ENCODE measurements at regions not wholly inside any gene's neighbourhood (a gene's known extent, or its start where the extent isn't known, plus 50 kb on each side); places are given as distances from the start of the nearest gene placed in this dataset.

GRCh38 chr10:1935912-1936311, 198.6 kb upstream of the ADARB2 start:
- no peak overlapping the region for H3K4me3 ChIP-seq
- H3K36me3 ChIP-seq = no peaks in the 10 kb centered on the region
- ATAC-seq (no peak), DNase-seq (no peak)
- no peaks in the 10 kb centered on the region for H3K27me3 ChIP-seq
- H3K9me3 ChIP-seq = no peaks in the 10 kb centered on the region
- TF ChIP-seq CTCF (IDR thresholded peaks at IDR 0.05) = no peak
- no peaks in the 10 kb centered on the region for H3K4me1 ChIP-seq
- intact Hi-C loops (cut with DNase I) = no loop called here
- H3K27ac ChIP-seq = no peak overlapping the region

- no peak for TF ChIP-seq CTCF (IDR thresholded peaks at IDR 0.05)
- no peak for ATAC-seq
These were observed 195.9 kb upstream of the ADARB2 start for GRCh38 chr10:1933215-1933614.

GRCh38 chr10:1932692-1933094, 195.4 kb upstream of the ADARB2 start:
- ATAC-seq = no peak
- no peak for TF ChIP-seq CTCF (IDR thresholded peaks at IDR 0.05)

More at GRCh38 chr10:1933215-1933614, 195.9 kb upstream of the ADARB2 start:
- Histone ChIP-seq H3K36me3 (no peaks in the 10 kb centered on the region), H3K27ac (no peak overlapping the region), H3K27me3 (no peaks in the 10 kb centered on the region), H3K4me1 (no peaks in the 10 kb centered on the region), H3K4me3 (no peak overlapping the region), H3K9me3 (no peaks in the 10 kb centered on the region)
- no peak for DNase-seq
- intact Hi-C loops (cut with DNase I) = no loop called here

GRCh38 chr10:1928606-1929005, 191.3 kb upstream of the ADARB2 start:
- Histone ChIP-seq H3K27me3 (no peaks in the 10 kb centered on the region), H3K4me1 (no peaks in the 10 kb centered on the region), H3K36me3 (no peaks in the 10 kb centered on the region), H3K4me3 (no peak overlapping the region), H3K27ac (no peak overlapping the region), H3K9me3 (no peaks in the 10 kb centered on the region)
- DNase-seq (no peak), ATAC-seq (no peak)
- intact Hi-C loops (cut with DNase I) = no loop called here
- TF ChIP-seq CTCF (IDR thresholded peaks at IDR 0.05) = no peak

More at GRCh38 chr10:1932692-1933094, 195.4 kb upstream of the ADARB2 start:
- H3K4me1 ChIP-seq = no peaks in the 10 kb centered on the region
- intact Hi-C loops (cut with DNase I) = no loop called here
- H3K9me3 ChIP-seq = no peaks in the 10 kb centered on the region
- H3K4me3 ChIP-seq = no peak overlapping the region
- H3K27me3 ChIP-seq = no peaks in the 10 kb centered on the region
- DNase-seq = no peak
- no peak overlapping the region for H3K27ac ChIP-seq
- H3K36me3 ChIP-seq = no peaks in the 10 kb centered on the region

GRCh38 chr10:1923998-1924397, 186.7 kb upstream of the ADARB2 start:
- no peak for DNase-seq
- no peaks in the 10 kb centered on the region for H3K9me3 ChIP-seq
- no peak for ATAC-seq
- no peak for TF ChIP-seq CTCF (IDR thresholded peaks at IDR 0.05)
- no peak overlapping the region for H3K27ac ChIP-seq
- no peaks in the 10 kb centered on the region for H3K4me1 ChIP-seq
- H3K4me3 ChIP-seq = no peak overlapping the region
- H3K36me3 ChIP-seq = no peaks in the 10 kb centered on the region
- no peaks in the 10 kb centered on the region for H3K27me3 ChIP-seq
- intact Hi-C loops (cut with DNase I) = no loop called here
